HG03575 (cell line): ENCODE measurements at regions not wholly inside any gene's neighbourhood (a gene's known extent, or its start where the extent isn't known, plus 50 kb on each side); places are given as distances from the start of the nearest gene placed in this dataset.

ENCODE experiments used
- ATAC-seq: cut with Tn5 transposase; IDR thresholded peaks from one replicate; pipeline ENCODE4 v1.9.1; 2021; ENCODE audit not compliant: unreplicated experiment, insufficient number of reproducible peaks, low FRiP score; ENCODE audit errors: extremely low read depth

DNA sequence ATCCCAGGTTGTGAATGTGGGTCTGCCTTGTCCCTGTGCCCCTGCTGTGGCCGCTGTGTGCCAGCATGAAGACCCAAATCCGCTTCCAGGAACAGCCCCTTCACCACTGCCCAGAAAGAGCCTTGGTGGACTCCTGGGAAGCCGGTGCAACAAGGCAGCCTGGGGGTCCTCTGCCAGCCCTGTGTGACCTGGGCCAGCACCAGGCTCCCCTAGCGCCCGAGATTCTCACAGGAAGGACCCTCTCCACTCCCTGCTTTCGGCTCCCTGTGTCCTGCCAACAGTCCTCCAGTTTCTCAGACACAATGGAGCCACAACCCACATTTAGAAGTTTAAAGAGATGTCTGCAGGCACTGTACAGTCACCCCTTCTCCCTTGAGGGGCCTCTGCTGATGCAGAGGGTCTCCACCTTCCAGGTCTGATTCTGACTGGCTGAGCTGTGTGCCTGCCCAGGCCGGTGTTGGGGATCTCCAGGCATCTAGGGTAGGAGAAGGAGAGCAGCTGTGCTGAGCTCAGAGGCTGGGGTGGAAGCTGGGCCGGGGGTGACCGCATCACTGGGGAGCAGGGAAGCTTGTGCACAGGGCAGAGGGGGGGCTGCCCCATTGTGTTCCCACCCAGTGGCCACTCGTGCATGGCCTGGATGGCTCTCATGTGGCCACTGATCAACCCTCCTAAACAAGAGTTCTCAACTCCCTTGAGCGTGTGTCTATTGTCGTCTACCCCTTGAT lies 174.0 kb downstream of the IRX2 start:
- no peak for ATAC-seq

DNA sequence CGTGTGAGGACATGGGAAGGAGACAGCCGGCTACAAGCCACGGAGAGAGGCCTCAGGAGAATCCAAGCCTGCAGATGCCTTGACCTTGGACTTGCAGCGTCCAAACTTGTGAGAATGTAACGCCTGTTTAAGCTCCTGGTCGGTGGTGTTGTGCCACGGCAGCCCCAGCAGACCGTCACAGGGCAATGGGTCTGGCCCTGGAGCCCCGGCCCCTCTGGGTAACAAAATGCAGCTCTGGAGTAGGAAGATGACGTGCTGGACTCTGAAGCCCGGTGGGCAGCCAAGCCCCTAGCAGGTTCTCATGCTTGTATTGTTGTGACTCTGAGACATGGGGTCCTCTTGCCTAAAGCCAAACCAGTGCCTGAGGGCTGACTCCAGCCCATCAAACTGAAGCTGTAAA lies 174.7 kb downstream of the IRX2 start:
- no peak for ATAC-seq

DNA sequence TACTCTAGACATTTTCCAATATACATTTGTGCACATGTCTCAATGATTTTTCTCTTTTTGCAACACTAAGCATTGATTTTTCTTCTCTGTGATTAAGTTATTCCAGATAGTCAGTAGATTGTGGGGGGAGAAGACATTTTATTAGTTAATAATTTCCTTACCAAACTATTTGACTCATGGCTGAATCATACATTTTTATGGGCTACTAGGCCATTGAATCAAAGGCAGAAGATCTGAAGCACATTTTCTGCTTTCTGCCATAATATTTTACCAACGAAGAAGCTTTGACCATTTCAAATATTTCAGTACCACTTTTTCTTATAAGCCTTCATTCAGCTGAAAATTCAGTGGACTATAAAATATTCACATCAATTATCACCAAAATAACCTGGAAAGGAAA lies 175.6 kb downstream of the IRX2 start:
- no peak for ATAC-seq

DNA sequence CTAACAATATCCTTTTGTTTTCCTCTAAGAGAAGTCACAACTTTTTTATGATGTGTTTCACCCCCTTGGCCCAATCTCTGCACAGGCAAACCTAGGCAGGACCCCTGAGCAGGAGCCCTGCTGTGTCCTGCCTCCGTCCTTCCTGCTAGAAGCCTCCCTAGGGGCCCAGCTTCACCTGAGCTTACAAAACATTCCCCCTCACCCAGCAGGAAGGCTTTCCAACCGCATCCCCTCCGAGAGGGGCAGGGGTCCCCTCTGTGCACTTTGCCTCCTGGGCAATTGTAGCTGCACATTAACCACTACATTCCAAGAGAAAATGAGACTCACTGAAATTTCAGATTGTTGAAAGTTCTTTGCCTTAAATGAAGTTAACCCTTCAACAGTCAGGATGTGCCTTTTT lies 176.2 kb downstream of the IRX2 start:
- no peak for ATAC-seq

DNA sequence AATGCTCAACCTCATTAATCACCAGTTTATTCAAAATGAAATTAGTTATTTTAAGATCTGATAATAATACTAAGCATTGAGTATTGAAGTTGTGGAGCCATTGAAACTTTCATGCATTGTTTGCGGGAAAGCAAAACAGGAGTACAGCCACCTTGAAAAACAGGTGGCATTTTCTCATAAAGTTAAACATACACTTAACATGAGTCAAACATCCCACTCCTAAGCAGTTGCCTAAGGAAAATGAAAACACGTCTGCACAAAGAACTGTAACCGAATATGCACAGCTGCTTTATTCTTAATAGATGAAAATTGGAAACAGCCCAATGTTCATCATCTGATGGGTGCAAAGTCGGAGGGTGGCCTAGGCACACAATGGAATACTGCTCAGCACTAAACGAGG lies 177.3 kb downstream of the IRX2 start:
- ATAC-seq: no peak

DNA sequence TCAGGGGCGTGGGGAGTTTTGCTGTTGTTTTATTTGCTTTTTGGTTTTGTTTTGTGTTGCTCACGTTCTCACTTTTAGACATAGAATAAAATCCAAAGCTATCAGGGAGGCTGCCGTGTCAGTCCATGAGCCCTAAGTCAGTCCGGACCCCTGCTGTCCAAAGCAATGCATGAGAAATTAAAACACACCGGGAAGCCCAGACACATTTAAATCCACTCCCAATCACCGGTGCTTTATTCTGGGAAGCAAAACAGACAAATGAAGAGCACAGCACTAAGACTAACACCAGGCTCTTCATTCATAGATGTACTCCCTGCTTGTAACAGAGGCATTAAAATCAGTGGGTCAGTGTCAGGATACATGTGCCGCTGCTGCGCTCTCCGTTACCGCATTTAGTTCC lies 180.9 kb downstream of the IRX2 start:
- ATAC-seq: no peak

DNA sequence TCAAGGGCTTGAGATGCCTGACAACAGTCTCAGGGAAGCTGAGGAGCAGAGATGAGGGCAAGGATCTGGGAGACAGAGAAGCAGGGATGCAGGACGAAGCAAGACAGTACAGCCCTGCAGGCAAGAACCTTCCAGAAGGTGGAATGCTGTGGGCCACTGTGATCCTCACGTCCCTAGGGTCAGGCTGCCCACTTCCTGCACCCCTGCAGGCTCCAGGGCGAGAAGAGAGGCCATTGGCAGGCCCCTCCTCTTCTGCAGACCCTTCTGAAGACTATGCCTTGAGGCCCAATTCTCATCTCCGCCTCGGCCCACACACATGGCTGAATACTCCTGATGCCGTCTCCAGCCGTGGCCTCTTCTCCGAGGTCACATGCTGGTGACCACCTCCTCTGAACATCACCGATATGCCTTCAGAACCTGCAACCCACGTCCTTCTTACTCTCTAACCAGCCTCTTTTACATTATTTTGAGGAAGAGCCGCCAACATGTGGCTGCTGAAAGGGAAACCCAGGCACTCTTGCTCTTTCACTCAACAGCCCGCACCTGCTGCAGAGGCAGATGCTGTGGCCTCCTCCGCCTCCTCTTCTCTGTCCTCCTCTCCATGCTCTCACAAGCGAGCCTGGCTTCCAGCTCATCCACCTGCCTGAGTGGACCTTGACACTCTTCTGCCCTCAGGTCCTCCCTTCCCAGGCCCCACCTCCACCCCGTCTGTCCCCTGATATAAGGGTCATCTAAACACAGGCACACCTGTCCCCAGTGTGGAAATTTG lies 181.5 kb downstream of the IRX2 start:
- ATAC-seq: no peak

DNA sequence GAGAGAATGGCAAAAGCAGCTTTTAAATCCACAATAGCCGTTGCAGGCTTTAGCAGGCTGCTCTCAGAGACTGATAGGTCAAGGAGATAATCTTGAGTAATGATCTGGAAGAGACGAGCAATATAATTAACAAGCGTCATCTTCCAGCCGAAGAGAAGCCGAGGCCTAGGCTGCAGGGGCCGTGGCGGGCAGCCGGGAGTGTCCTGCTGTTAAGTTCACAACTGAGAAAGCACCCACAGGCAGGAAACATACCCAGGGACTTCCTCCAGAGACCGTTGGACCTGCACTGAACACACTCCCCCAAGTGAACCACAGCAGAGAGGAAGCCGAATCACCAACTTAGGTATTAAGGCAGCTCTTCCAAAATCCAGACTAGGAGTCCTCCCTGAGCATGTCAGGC lies 182.3 kb downstream of the IRX2 start:
- no peak for ATAC-seq

DNA sequence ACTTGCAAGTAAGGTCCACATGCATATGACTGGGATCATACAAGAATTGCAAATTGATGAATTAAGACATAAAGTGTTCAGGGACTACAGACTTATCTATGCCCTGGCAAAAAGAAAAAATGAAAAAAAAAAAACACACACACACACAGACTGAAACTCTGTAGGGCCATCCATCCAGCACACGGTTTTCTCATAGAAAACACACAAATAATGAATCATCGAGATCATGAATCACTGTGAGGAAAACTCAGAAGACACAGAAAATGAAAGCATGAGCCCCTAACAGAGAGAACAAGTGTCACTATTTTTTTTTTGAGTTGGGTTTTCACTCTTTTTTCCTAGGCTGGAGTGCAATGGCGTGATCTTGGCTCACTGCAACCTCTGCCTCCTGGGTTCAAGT lies 185.2 kb downstream of the IRX2 start:
- no peak for ATAC-seq

GRCh38 chr5:2565147-2565546 lies 186.3 kb downstream of the IRX2 start:
- ATAC-seq: no peak

GRCh38 chr5:2563046-2563445 lies 188.4 kb downstream of the IRX2 start:
- ATAC-seq: no peak

GRCh38 chr5:2562036-2562435 lies 189.4 kb downstream of the IRX2 start:
- no peak for ATAC-seq

DNA sequence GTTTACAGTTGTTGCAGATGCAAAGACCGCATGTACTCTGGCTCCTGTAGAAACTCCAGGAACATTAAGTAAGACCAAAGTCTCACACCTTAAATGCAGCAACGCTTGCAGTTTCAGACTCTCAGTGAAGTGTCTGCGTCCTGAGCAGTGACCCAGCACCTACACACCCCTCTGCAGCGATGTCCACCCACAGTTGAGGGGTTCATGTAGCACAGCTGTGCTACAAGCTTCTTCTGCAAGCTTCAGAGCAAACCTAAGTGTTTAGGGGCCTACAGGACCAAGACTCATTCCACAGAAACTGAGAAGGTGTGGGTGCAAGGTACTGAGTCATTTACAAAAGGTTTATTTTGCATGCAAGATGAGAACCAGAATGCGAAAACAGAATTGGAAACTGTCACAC lies 191.0 kb downstream of the IRX2 start:
- ATAC-seq: no peak

GRCh38 chr5:2557435-2557834 lies 194.0 kb downstream of the IRX2 start:
- no peak for ATAC-seq

- ATAC-seq: no peak
Measured at GRCh38 chr5:2556375-2556966, 195.0 kb downstream of the IRX2 start.

DNA sequence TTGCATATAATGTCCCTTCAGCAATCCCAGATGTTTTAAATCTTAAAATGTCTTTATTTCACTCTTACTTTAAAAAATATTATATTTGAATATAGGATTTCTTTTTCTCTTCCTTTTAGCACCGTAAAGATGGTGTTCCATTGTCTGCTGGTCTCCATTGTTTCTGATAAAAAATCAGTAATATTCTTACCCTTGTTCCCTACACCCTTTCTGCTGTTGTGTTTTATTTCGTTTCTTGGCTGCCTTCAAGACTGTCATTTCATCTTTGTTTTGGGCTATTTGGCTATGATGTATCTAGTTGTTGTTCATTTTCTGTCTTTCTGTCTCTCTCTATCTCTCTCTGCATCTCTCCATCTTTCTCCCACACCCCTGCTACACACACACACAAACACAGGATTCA lies 197.9 kb downstream of the IRX2 start:
- no peak for ATAC-seq

- no peak for ATAC-seq
Measured at GRCh38 chr5:2550509-2550908, 201.0 kb downstream of the IRX2 start.

DNA sequence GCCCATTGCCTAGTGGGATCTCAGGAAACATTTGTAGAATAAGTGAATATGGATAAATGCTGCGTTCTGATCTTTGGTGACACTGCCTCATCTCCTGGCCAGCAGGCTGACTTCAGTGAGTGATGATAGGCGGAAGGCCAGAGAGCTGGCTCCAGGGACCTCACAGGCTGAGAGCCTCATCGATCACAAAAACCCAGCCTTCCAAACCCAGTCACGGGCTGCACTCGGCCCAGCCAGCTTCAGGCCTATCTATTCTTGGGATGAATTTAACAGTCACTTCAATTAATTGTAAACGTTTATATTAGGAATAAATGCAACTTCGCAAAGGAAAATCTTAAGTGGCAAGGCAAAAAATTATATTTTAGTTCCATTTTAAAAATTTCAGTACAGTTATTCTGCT lies 201.6 kb downstream of the IRX2 start:
- no peak for ATAC-seq

DNA sequence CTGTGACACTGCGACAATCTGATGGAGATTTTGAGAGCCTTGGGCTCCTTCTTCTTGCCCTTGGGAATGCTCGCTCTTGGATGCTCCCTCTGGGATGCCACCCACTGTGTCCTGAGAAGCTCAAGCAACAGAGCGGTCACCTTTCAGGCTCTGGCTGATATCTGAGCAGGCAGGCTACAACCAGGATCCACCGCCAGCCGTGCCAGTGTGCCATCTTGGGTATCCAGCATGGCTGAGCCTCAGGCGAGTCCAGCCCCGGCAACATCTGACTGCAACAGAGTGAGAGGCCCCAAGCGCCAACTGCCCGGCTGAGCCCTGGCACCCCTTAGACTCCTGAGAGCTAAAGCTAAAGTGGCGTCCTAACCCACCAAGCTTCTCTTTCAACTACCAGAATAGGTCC lies 202.1 kb downstream of the IRX2 start:
- ATAC-seq: no peak

DNA sequence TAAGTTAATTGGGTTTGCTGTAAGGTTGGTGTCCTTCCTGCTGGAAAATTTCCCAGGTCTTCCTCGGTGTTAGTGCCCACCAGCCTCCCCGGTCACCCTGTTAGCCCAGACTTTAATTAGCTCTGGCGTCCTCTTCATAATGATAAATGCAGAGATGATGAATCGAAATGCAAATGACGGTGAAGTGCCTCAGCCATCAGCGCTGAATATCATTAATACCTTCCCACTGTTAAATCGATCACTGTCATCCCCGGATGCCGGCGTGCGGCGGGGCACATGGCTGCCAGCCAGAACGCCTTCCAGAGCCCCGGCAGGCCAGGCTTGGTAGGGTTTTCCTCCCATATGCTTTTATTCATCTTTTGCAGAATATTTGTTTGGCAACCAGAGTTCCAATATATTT lies 204.5 kb downstream of the IRX2 start:
- no peak for ATAC-seq
